ENCODE measurements at regions not wholly inside any gene's neighbourhood (a gene's known extent, or its start where the extent isn't known, plus 50 kb on each side); places are given as distances from the start of the nearest gene placed in this dataset.

DNA sequence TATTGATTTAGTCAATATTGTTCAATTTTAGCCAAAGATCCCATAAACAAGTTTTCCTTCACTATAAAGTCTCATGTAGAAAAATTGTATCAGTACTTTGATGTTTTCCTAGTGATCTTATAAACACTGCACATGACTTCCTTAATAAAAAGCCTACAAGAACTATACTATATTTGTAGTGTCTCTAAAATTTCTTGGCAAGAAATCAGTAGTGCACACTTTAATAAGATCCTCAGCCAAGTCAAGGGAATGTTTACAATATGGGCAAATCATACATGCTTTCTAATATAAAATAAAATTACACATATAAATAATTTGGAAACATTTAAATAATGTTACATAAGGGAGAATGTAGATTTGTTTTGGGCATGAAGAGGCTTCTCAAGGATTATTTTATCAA is 203.0 kb upstream of the CCDC179 start:
- Histone ChIP-seq H2AFZ (ENCODE audit: control insufficient read depth, low read length) (no peak overlapping the region), H3K27me3 (ENCODE audit: control insufficient read depth, extremely low read depth, insufficient read depth, low read length) (no peaks in the 10 kb centered on the region), H3K4me1 (ENCODE audit: control insufficient read depth, extremely low read depth, insufficient read depth, low read length) (no peaks in the 10 kb centered on the region), H4K20me1 (ENCODE audit: control insufficient read depth, extremely low read depth, insufficient read depth, low read length) (no peaks in the 10 kb centered on the region), H3K27ac (ENCODE audit: control insufficient read depth, insufficient read depth, low read length) (no peak overlapping the region), H3K9me3 (ENCODE audit: control insufficient read depth, low read depth, low read length) (no peaks in the 10 kb centered on the region), H3K4me2 (ENCODE audit: control insufficient read depth, extremely low read depth, insufficient read depth, low read depth, low read length) (no peak overlapping the region), H3K4me3 (ENCODE audit: control insufficient read depth in 2 of 3, extremely low read depth in 1 of 3, insufficient read depth in 2 of 3, low read depth in 1 of 3, low read length in 3 of 3) (no peak overlapping the region), H3K9me1 (ENCODE audit: control insufficient read depth, extremely low read depth, insufficient read depth, low read length) (no peaks in the 10 kb centered on the region), H3K9ac (ENCODE audit: control insufficient read depth, extremely low read depth, insufficient read depth, low read length) (no peak overlapping the region), H3K79me2 (ENCODE audit: control insufficient read depth, insufficient read depth, low read length) (no peaks in the 10 kb centered on the region), H3K36me3 (ENCODE audit: control insufficient read depth in 2 of 2, extremely low read depth in 1 of 2, insufficient read depth in 2 of 2, low read length in 2 of 2) (no peaks in the 10 kb centered on the region)
- FAIRE-seq, result no peak
- TF ChIP-seq EZH2 (IDR thresholded peaks at IDR 0.05; ENCODE audit: low read length), result no peak
- TF ChIP-seq, protein P1, sequence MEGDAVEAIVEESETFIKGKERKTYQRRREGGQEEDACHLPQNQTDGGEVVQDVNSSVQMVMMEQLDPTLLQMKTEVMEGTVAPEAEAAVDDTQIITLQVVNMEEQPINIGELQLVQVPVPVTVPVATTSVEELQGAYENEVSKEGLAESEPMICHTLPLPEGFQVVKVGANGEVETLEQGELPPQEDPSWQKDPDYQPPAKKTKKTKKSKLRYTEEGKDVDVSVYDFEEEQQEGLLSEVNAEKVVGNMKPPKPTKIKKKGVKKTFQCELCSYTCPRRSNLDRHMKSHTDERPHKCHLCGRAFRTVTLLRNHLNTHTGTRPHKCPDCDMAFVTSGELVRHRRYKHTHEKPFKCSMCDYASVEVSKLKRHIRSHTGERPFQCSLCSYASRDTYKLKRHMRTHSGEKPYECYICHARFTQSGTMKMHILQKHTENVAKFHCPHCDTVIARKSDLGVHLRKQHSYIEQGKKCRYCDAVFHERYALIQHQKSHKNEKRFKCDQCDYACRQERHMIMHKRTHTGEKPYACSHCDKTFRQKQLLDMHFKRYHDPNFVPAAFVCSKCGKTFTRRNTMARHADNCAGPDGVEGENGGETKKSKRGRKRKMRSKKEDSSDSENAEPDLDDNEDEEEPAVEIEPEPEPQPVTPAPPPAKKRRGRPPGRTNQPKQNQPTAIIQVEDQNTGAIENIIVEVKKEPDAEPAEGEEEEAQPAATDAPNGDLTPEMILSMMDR (optimal IDR thresholded peaks at IDR 0.05 in 1 of 3, IDR thresholded peaks at IDR 0.05 in 1 of 3, conservative IDR thresholded peaks at IDR 0.05 in 1 of 3; ENCODE audit: extremely low read depth in 1 of 3, insufficient read depth in 2 of 3, low read length in 3 of 3), result no peak
- dilution Hi-C loops (cut with MboI; ENCODE audit: extremely low pct_ligation_motif_present, low sequenced_read_pairs), result no loop called here
- no peak for DNase-seq (ENCODE audit: low read depth, low spot score)

DNA sequence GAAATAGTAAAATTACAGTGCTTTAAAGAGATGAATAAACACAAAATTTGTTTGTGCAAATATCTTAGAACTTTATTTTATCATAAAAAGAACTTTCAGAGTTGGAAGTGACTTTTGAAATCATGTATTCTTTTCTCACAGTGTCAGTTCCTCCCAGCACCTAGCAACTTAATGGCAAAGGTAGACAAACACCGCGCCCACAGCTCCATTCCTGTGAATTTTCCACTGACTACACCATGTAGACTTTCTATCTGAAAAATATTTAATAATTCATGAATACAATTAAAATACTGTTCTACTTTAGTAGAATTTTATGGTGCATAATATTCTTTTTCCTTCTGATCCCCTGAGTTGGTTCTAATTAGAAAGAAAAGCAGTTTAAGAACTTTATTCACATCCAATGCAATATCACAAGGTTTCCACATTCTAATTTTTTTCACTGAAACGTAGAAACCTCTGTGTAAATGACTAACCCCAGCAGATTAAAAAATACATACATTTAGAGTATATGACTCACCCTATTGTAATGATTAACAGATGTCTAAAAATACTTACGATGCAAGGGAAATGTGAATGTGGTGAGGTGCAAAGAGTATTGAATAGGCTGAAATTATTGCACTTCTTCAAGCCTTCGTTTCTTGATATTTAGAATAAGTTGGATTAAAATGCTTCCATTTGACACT is 218.2 kb upstream of the CCDC179 start:
- H3K4me3 ChIP-seq (ENCODE audit: control insufficient read depth in 2 of 3, extremely low read depth in 1 of 3, insufficient read depth in 2 of 3, low read depth in 1 of 3, low read length in 3 of 3), result no peak overlapping the region
- no peaks in the 10 kb centered on the region for H3K27me3 ChIP-seq (ENCODE audit: control insufficient read depth, extremely low read depth, insufficient read depth, low read length)
- no peaks in the 10 kb centered on the region for H3K4me1 ChIP-seq (ENCODE audit: control insufficient read depth, extremely low read depth, insufficient read depth, low read length)
- no peaks in the 10 kb centered on the region for H4K20me1 ChIP-seq (ENCODE audit: control insufficient read depth, extremely low read depth, insufficient read depth, low read length)
- dilution Hi-C loops (cut with MboI; ENCODE audit: extremely low pct_ligation_motif_present, low sequenced_read_pairs), result no loop called here
- FAIRE-seq, result no peak
- H3K79me2 ChIP-seq (ENCODE audit: control insufficient read depth, insufficient read depth, low read length), result no peaks in the 10 kb centered on the region
- H3K9me3 ChIP-seq (ENCODE audit: control insufficient read depth, low read depth, low read length), result no peaks in the 10 kb centered on the region
- H3K27ac ChIP-seq (ENCODE audit: control insufficient read depth, insufficient read depth, low read length), result no peak overlapping the region
- no peak overlapping the region for H3K4me2 ChIP-seq (ENCODE audit: control insufficient read depth, extremely low read depth, insufficient read depth, low read depth, low read length)
- H3K9me1 ChIP-seq (ENCODE audit: control insufficient read depth, extremely low read depth, insufficient read depth, low read length), result no peaks in the 10 kb centered on the region
- H2AFZ ChIP-seq (ENCODE audit: control insufficient read depth, low read length), result no peak overlapping the region
- no peak for TF ChIP-seq EZH2 (IDR thresholded peaks at IDR 0.05; ENCODE audit: low read length)
- TF ChIP-seq, protein P1 (optimal IDR thresholded peaks at IDR 0.05 in 1 of 3, IDR thresholded peaks at IDR 0.05 in 1 of 3, conservative IDR thresholded peaks at IDR 0.05 in 1 of 3; ENCODE audit: extremely low read depth in 1 of 3, insufficient read depth in 2 of 3, low read length in 3 of 3), result no peak
- H3K36me3 ChIP-seq (ENCODE audit: control insufficient read depth in 2 of 2, extremely low read depth in 1 of 2, insufficient read depth in 2 of 2, low read length in 2 of 2), result no peaks in the 10 kb centered on the region
- H3K9ac ChIP-seq (ENCODE audit: control insufficient read depth, extremely low read depth, insufficient read depth, low read length), result no peak overlapping the region
- DNase-seq (ENCODE audit: low read depth, low spot score), result no peak
